Myocyte (in vitro differentiated cells): ENCODE measurements at regions not wholly inside any gene's neighbourhood (a gene's known extent, or its start where the extent isn't known, plus 50 kb on each side); places are given as distances from the start of the nearest gene placed in this dataset.

Source experiments
- DNase-seq: peaks from one replicate; pipeline ENCODE4 v3.0.0-alpha.2; 2012; ENCODE audit warnings: low read depth

GRCh38 chr1:10848109-10848684, 51.8 kb upstream of the CASZ1 start:
- no peak for DNase-seq

DNA sequence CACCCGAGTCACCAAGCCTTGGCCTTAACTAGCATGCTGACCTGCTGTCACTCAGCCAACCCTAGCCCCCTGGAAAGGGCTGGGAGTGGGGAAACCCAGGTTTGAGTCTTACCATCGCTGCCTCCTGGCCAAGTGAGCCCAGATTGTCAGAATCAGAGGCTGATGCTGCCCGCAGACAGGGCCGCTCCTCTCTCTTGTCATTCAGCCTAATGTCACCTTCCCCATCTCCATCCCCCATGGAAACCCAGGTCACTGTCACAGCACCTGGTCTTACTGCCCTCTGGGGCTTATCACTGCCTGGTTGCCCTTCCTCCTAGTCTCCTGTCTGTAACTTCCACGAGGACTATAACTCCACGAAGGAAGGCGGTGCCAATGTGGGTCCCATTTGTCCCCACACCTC, 53.6 kb upstream of the CASZ1 start:
- DNase-seq = no peak

GRCh38 chr1:10851024-10852013, 54.9 kb upstream of the CASZ1 start:
- DNase-seq = no peak

GRCh38 chr1:10852018-10852417, 55.6 kb upstream of the CASZ1 start:
- DNase-seq = no peak

- no peak for DNase-seq
Observed at GRCh38 chr1:10852486-10852885, 56.0 kb upstream of the CASZ1 start.

DNA sequence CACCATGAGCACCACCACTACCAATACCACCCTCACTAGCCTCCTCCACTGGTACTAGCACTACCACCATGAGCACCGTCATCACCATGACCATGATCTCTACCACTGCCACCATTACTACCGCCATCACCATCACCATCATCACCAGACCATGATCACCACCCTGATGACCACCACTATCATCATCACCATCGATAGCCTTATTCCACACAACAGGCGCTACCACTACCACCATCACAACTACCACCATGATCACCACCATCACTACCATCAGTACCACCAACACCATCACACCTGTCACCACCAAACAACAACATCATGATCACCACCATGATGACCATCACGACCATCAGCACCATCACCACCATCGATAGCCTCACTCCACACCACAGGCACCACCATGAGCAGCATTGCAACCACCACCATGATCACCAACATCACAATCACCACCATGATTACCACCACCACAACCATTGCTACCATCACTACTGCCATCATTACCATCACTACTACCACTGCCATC, 56.6 kb upstream of the CASZ1 start:
- DNase-seq = no peak

- no peak for DNase-seq
Observed at GRCh38 chr1:10853701-10854100, 57.3 kb upstream of the CASZ1 start.

DNA sequence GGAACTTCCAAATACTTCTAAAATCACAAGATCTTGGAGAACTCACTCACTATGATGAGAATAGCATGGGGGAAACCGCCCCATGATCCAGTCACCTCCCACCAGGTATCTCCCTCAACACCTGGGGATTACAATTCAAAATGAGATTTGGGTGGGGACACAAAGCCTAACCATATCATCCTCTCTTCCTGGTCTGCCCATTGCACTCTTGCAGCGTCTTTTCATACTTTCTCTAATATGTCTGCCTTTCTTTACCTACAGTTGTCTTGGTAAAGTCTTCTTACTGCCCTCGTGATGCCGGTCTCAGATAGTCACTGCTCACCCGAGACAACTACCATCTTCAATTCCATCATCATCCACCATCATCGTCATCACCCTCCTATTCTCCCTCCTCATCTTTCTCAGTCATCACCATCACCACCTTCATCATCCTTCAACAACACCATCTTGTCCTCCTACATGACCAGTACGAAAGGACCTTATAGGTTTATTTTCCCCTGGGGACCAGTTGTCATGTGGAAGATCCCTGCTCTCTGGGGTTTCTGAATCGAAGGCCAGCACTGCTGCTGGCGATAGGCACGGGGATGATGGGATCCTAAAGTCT, 58.5 kb upstream of the CASZ1 start:
- no peak for DNase-seq

GRCh38 chr1:10856176-10856683, 59.8 kb upstream of the CASZ1 start:
- peak; percentile 90 for DNase-seq

GRCh38 chr1:10856863-10857598, 60.6 kb upstream of the CASZ1 start:
- peak; percentile 87 for DNase-seq

GRCh38 chr1:10857687-10858086, 61.2 kb upstream of the CASZ1 start:
- DNase-seq = peak; percentile 81

GRCh38 chr1:10860218-10860617, 63.8 kb upstream of the CASZ1 start:
- no peak for DNase-seq

GRCh38 chr1:10860682-10861081, 64.2 kb upstream of the CASZ1 start:
- no peak for DNase-seq

DNA sequence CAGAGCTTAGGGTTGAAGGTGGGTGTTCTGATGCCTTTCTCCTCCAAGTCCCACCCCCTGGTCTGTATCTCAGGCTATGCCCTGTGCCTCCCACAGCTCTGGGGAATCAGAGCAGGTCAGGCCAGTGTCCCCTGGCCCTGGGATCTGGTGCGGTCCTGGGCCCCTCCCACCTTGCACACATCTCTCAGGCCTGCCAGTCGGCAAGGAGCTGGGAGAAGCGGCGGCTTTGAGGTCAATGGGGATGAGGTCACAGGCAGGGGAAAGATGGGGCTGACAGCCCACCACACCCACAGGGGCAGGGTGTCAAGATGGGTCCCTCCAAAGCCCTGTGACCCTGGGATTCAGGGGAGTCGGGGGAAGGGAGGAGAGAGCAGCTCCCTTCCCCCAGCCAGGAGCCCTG, 65.4 kb upstream of the CASZ1 start:
- DNase-seq = no peak

GRCh38 chr1:10862743-10863335, 66.4 kb upstream of the CASZ1 start:
- DNase-seq = peak; percentile 68

DNA sequence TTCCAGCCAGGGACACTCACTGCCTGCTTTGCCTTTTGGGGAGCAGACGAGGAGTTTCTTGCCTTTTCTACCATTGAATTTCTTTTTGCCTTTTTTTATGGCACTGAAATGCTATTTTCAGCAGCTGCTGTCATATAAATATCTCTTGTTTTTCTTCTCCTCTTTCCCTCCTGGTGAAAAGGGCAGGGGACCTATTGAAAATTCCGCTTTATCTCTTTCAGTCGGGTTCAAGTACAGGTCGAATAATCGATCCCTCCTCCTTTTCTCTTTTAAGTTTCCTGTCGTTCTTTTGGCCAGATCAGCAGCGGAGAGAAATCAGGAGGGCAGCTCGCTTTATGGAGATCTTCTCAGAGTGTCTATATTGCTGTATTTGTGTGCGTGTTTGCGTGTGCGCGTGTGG, 67.4 kb upstream of the CASZ1 start:
- DNase-seq = no peak

DNA sequence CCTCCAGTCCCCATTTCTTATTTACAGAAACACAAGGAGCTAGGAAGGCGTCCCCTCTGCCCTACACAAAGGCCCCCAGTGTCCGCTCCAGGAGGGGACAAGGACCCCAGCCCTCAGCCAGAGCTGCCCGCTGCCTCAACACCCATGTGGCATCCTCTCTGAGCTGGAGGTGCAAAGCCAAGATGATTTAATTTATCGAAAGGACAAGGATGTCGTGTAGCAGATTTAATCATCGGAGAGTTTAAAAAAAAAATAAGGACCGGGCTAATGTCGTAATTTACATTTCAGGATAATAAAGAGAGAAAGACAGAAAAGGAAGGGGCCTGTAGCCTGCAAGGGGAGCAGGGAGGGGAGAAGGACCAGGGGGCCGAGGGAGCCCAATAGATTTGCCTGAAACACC, 68.3 kb upstream of the CASZ1 start:
- DNase-seq = no peak

DNA sequence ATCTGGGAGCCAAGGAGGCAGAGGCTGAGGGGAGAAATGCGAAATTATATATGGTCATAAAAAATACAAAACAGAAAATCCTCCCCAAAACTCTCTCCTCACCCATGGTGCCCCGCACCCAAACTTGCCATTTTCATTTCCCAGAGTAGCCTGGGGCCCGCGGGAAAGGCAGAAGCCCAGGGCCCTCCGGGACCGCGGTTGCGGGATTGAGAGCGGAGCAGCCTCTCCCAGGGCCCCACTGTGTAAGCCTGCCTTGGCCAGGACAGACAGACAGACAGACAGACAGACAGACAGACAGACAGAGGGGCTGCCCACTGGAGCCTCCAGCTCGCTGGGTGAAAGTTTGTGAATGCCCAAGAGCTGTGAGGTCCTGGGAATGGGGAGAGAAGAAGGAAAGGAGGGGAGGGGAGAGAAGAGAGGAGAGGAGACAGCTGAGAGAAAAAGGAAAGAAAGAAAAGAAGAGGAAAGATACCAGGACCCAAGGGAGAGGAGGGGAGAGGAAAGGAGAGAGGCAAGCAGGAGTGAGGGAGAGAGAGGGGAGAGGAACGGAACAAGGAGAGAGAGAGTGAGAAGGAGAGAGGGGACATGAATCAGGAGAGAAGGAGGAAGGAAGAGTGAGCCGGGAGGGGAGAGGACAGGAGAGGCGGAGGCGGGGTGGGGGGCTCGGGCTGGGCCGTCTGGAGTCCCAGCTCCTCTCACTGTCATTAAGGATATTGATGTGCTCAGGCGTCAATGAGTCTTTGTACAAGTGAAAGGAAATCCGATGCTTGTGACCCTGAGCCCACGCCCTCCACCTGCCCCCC, 69.3 kb upstream of the CASZ1 start:
- DNase-seq = no peak

GRCh38 chr1:10866321-10867093, 70.1 kb upstream of the CASZ1 start:
- DNase-seq = no peak
